HG02943 (cell line): ENCODE measurements at regions not wholly inside any gene's neighbourhood (a gene's known extent, or its start where the extent isn't known, plus 50 kb on each side); places are given as distances from the start of the nearest gene placed in this dataset.
"Not testable (repeated sequence)": the region's sequence is repeated elsewhere in the genome, so short reads cannot be mapped to it uniquely, and the experiment has no call there.

Experiments
- ATAC-seq: cut with Tn5 transposase; IDR thresholded peaks from one replicate; pipeline ENCODE4 v1.9.1; 2021; ENCODE audit warnings: mild to moderate bottlenecking, low read depth, moderate library complexity; ENCODE audit not compliant: unreplicated experiment

- ATAC-seq, result no peak
Observed at GRCh38 chr1:229155472-229155871, 115.4 kb upstream of the RAB4A start.

- no peak for ATAC-seq
Observed at GRCh38 chr1:229156872-229157271, 114.0 kb upstream of the RAB4A start.

- no peak for ATAC-seq
Observed at GRCh38 chr1:229157480-229157879, 113.4 kb upstream of the RAB4A start.

- no peak for ATAC-seq
Observed at GRCh38 chr1:229158341-229158921, 112.5 kb upstream of the RAB4A start.

GRCh38 chr1:229158927-229159326 lies 112.0 kb upstream of the RAB4A start:
- no peak for ATAC-seq

- ATAC-seq, result no peak
Observed at GRCh38 chr1:229159668-229160544, 111.0 kb upstream of the RAB4A start.

GRCh38 chr1:229161740-229162139 lies 109.2 kb upstream of the RAB4A start:
- ATAC-seq, result no peak

- no peak for ATAC-seq
Observed at GRCh38 chr1:229162825-229163515, 107.9 kb upstream of the RAB4A start.

GRCh38 chr1:229164348-229164747 lies 106.6 kb upstream of the RAB4A start:
- ATAC-seq, result no peak

- no peak for ATAC-seq
Observed at GRCh38 chr1:229164836-229165735, 105.8 kb upstream of the RAB4A start.

GRCh38 chr1:229167318-229167717 lies 103.6 kb upstream of the RAB4A start:
- ATAC-seq, result no peak

GRCh38 chr1:229169399-229169798 lies 101.5 kb upstream of the RAB4A start:
- no peak for ATAC-seq

GRCh38 chr1:229170274-229170673 lies 100.6 kb upstream of the RAB4A start:
- ATAC-seq, result no peak

GRCh38 chr1:229170778-229171505 lies 100.0 kb upstream of the RAB4A start:
- no peak for ATAC-seq

GRCh38 chr1:229171934-229172333 lies 99.0 kb upstream of the RAB4A start:
- no peak for ATAC-seq

- ATAC-seq, result not testable (repeated sequence)
Observed at GRCh38 chr1:229173491-229174476, 97.1 kb upstream of the RAB4A start.

- not testable (repeated sequence) for ATAC-seq
Observed at GRCh38 chr1:229175297-229175696, 95.6 kb upstream of the RAB4A start.

GRCh38 chr1:229176457-229176856 lies 94.5 kb upstream of the RAB4A start:
- ATAC-seq, result not testable (repeated sequence)

- ATAC-seq, result no peak
Observed at GRCh38 chr1:229180161-229180560, 90.8 kb upstream of the RAB4A start.
